ENCODE measurements at regions not wholly inside any gene's neighbourhood (a gene's known extent, or its start where the extent isn't known, plus 50 kb on each side); places are given as distances from the start of the nearest gene placed in this dataset.

DNA sequence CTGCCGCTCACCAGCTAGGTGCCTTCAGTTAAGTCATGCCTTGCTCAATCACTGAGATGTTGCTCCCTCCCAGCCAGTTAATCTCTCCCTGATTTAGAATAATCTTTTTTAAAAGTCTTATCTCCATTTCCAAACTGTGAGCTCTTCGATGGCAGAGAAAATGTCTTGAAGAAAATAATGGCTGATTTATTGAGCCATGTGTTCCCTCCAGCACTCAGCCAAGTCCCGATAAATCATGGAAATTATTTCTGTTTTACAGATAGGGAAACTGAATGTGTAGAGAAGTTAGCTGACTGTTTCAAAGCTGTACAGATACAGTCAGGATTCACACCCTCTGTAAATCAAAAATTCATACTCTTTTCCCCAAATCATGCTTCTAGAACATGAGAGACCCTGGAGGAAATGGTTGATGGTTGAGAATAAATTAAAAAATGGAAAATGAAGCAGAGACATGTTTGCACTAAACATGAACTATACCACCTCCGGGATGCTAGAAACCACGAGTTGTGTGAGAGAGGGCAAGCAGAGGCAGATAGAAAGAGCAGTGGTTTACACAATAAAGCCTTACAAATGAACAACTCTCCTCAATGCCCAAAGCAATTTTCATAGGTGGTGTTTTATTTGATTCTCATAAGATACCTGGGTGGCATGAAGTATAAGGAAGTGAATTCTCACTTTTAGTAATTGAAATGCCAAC, 376.4 kb downstream of the PLPP3 start:
- H3K4me1 ChIP-seq = no peaks in the 10 kb centered on the region
- no peaks in the 10 kb centered on the region for H3K36me3 ChIP-seq (ENCODE audit: low read depth, missing control alignments)
- TF ChIP-seq, protein P1, sequence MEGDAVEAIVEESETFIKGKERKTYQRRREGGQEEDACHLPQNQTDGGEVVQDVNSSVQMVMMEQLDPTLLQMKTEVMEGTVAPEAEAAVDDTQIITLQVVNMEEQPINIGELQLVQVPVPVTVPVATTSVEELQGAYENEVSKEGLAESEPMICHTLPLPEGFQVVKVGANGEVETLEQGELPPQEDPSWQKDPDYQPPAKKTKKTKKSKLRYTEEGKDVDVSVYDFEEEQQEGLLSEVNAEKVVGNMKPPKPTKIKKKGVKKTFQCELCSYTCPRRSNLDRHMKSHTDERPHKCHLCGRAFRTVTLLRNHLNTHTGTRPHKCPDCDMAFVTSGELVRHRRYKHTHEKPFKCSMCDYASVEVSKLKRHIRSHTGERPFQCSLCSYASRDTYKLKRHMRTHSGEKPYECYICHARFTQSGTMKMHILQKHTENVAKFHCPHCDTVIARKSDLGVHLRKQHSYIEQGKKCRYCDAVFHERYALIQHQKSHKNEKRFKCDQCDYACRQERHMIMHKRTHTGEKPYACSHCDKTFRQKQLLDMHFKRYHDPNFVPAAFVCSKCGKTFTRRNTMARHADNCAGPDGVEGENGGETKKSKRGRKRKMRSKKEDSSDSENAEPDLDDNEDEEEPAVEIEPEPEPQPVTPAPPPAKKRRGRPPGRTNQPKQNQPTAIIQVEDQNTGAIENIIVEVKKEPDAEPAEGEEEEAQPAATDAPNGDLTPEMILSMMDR (IDR thresholded peaks at IDR 0.05) = no peak
- TF ChIP-seq POLR2A (IDR thresholded peaks at IDR 0.05) = no peak
- H3K27ac ChIP-seq = no peak overlapping the region
- 62 to 77% methylated on average over 5 of the region's 5 CpGs for WGBS, 2 donors
- no peak overlapping the region for H3K4me3 ChIP-seq
- DNase-seq = no peak
- H3K27me3 ChIP-seq = no peaks in the 10 kb centered on the region
- no peaks in the 10 kb centered on the region for H3K9me3 ChIP-seq
- intact Hi-C loops (cut with DNase I; ENCODE audit: low total_unique reads) = no loop called here

- TF ChIP-seq POLR2A (IDR thresholded peaks at IDR 0.05) = no peak
- TF ChIP-seq, protein P1 (IDR thresholded peaks at IDR 0.05) = no peak
- Histone ChIP-seq H3K27ac (no peak overlapping the region), H3K27me3 (no peaks in the 10 kb centered on the region), H3K36me3 (ENCODE audit: low read depth, missing control alignments) (no peaks in the 10 kb centered on the region), H3K9me3 (no peaks in the 10 kb centered on the region), H3K4me3 (no peak overlapping the region), H3K4me1 (no peaks in the 10 kb centered on the region)
- 87 to 97% methylated on average over 2 of the region's 2 CpGs for WGBS, 2 donors
- DNase-seq = no peak
- intact Hi-C loops (cut with DNase I; ENCODE audit: low total_unique reads) = no loop called here
Measured at GRCh38 chr1:56202186-56202585, 377.2 kb downstream of the PLPP3 start.

DNA sequence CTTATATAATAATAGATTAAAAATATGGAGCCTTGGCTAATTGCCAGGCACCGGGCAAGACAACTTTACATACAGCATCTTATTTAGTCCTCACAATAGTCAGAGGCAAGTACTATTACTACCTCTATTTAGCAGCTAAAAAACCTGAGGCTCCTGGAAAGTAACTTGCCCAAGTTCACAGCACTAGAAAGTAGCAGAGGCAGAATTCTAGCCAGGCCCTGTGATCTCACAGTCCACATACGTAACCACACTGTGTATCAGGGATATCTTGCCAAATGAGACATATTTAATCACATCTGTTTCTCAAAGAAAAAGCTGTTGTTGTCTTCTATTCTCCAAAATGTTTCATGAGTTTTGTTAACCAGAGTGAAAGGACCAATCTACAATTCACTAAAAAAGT, 378.5 kb downstream of the PLPP3 start:
- Histone ChIP-seq H3K9me3 (no peaks in the 10 kb centered on the region), H3K4me3 (no peak overlapping the region), H3K27me3 (no peaks in the 10 kb centered on the region), H3K36me3 (ENCODE audit: low read depth, missing control alignments) (no peaks in the 10 kb centered on the region), H3K27ac (no peak overlapping the region), H3K4me1 (no peaks in the 10 kb centered on the region)
- intact Hi-C loops (cut with DNase I; ENCODE audit: low total_unique reads) = no loop called here
- no peak for DNase-seq
- 59 to 79% methylated on average over 2 of the region's 2 CpGs for WGBS, 2 donors
- no peak for TF ChIP-seq POLR2A (IDR thresholded peaks at IDR 0.05)
- TF ChIP-seq, protein P1 (IDR thresholded peaks at IDR 0.05) = no peak

GRCh38 chr1:56200442-56200841, 378.9 kb downstream of the PLPP3 start:
- Histone ChIP-seq H3K4me1 (no peaks in the 10 kb centered on the region), H3K4me3 (no peak overlapping the region), H3K27ac (no peak overlapping the region), H3K9me3 (no peaks in the 10 kb centered on the region), H3K27me3 (no peaks in the 10 kb centered on the region), H3K36me3 (ENCODE audit: low read depth, missing control alignments) (no peaks in the 10 kb centered on the region)
- intact Hi-C loops (cut with DNase I; ENCODE audit: low total_unique reads) = no loop called here
- no peak for DNase-seq
- 78 to 89% methylated on average over 4 of the region's 4 CpGs for WGBS, 2 donors
- TF ChIP-seq, protein P1 (IDR thresholded peaks at IDR 0.05) = no peak
- TF ChIP-seq POLR2A (IDR thresholded peaks at IDR 0.05) = no peak

DNA sequence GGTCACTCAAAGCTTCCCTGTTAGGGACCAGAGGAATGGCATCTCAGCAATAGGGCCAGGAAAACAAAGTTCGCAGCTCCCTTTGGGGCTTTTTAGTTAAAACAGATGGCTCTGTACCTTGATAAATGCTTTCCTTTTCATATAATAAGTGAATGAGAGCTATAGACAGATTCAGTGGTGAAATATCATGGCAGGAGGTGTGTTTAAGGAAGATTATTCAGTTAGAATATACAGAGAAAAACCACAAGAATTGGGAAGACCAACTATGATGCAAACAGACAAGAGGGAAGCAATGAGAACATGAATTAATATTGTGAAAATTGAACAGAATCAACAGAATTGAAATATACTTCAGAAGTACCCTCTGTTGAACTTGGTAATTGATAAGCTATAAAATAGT, 379.4 kb downstream of the PLPP3 start:
- intact Hi-C loops (cut with DNase I; ENCODE audit: low total_unique reads) = no loop called here
- H3K4me3 ChIP-seq = no peak overlapping the region
- H3K4me1 ChIP-seq = no peaks in the 10 kb centered on the region
- DNase-seq = no peak
- no peaks in the 10 kb centered on the region for H3K27me3 ChIP-seq
- no peak for TF ChIP-seq POLR2A (IDR thresholded peaks at IDR 0.05)
- TF ChIP-seq, protein P1 (IDR thresholded peaks at IDR 0.05) = no peak
- H3K36me3 ChIP-seq (ENCODE audit: low read depth, missing control alignments) = no peaks in the 10 kb centered on the region
- no peak overlapping the region for H3K27ac ChIP-seq
- 44 to 88% methylated on average over 1 of the region's 1 CpG for WGBS, 2 donors
- no peaks in the 10 kb centered on the region for H3K9me3 ChIP-seq

Data from testis (tissue), 2 donors.